ENCODE measurements at regions not wholly inside any gene's neighbourhood (a gene's known extent, or its start where the extent isn't known, plus 50 kb on each side); places are given as distances from the start of the nearest gene placed in this dataset.

- TF ChIP-seq POLR2A (IDR thresholded peaks at IDR 0.05) (no peak), CTCF (IDR thresholded peaks at IDR 0.05) (no peak)
Measured at GRCh38 chr17:73698966-73699365, 54.7 kb upstream of the SDK2 start.

All from uterus (tissue), 2 donors.